ENCODE measurements at regions not wholly inside any gene's neighbourhood (a gene's known extent, or its start where the extent isn't known, plus 50 kb on each side); places are given as distances from the start of the nearest gene placed in this dataset.

DNA sequence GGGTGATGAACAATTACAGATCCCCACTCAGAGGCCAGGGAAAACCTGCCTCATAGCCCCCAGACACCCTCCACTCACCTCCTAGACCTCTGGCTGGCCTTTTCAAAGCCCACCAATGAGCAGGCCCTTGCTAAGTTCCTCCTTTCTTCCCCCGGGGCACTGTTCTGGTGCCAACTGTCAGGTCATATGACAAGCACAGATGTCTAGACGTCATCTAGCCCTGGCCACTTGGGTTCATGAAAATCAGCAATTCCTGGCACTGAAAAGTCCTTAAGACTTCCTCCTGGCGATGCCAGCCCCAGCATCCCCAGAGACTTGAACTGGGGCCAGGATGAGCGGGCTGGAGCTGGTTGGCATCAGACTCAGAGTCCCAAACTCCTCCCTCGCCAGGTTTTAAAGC, 115.6 kb upstream of the NALF2 start:
- H3K9ac ChIP-seq (ENCODE audit: control insufficient read depth, insufficient read depth, low read length): no peak overlapping the region
- H3K9me3 ChIP-seq (replicated peaks; ENCODE audit: control insufficient read depth, insufficient read depth, low read length): no peaks in the 10 kb centered on the region
- H3K4me2 ChIP-seq (ENCODE audit: control insufficient read depth, insufficient read depth): no peak overlapping the region
- ChIA-PET RAD21 (ENCODE audit: unreplicated experiment) (no interaction called here), CTCF (no interaction called here), POLR2A (no interaction called here), SMC1A (ENCODE audit: uncharacterized antibody, unreplicated experiment) (no interaction called here)
- no peaks in the 10 kb centered on the region for H3K4me1 ChIP-seq (ENCODE audit: control insufficient read depth, insufficient read depth, low read length)
- H2AFZ ChIP-seq (ENCODE audit: control insufficient read depth, low read depth, low read length): no peak overlapping the region
- WGBS (ENCODE audit: insufficient coverage, insufficient replicate concordance, low lambda C conversion rate, missing lambda C conversion rate): 0% methylated on average over 5 of the region's 5 CpGs
- no peaks in the 10 kb centered on the region for H3K36me3 ChIP-seq (ENCODE audit: control insufficient read depth in 2 of 2, insufficient read depth in 2 of 2, low read length in 1 of 2)
- ATAC-seq: no peak
- no peak overlapping the region for H3K27ac ChIP-seq (ENCODE audit: control insufficient read depth, insufficient read depth)
- H3K79me2 ChIP-seq (ENCODE audit: control insufficient read depth, insufficient read depth, low read length): no peaks in the 10 kb centered on the region
- no peak overlapping the region for H3K4me3 ChIP-seq
- DNase-seq (ENCODE audit: low read depth, low spot score): no peak
- TF ChIP-seq RAD51 (IDR thresholded peaks at IDR 0.05) (no peak), FOS (IDR thresholded peaks at IDR 0.05; ENCODE audit: borderline replicate concordance, extremely low read depth, insufficient read length) (no peak)
- intact Hi-C loops (cut with micrococcal nuclease; ENCODE audit: unreplicated experiment) (loop anchor here (5.0 to 10.0 kb wide), 3 partner anchors 234 to 656 kb away; partner anchors contain the start of gene EFNB1), in situ Hi-C loops (cut with MboI) (loop anchor here (10.0 kb wide), 2 partner anchors 564 to 884 kb away; partner anchors contain the start of gene EFNB1)
- no peaks in the 10 kb centered on the region for H4K20me1 ChIP-seq (ENCODE audit: control insufficient read depth, insufficient read depth)
- FAIRE-seq: no peak
- BruUV-seq (replicated peaks): no TSS peak
- no peaks in the 10 kb centered on the region for H3K27me3 ChIP-seq (replicated peaks in 1 of 2; ENCODE audit: control insufficient read depth in 2 of 2, insufficient read depth in 2 of 2, low read length in 1 of 2)

DNA sequence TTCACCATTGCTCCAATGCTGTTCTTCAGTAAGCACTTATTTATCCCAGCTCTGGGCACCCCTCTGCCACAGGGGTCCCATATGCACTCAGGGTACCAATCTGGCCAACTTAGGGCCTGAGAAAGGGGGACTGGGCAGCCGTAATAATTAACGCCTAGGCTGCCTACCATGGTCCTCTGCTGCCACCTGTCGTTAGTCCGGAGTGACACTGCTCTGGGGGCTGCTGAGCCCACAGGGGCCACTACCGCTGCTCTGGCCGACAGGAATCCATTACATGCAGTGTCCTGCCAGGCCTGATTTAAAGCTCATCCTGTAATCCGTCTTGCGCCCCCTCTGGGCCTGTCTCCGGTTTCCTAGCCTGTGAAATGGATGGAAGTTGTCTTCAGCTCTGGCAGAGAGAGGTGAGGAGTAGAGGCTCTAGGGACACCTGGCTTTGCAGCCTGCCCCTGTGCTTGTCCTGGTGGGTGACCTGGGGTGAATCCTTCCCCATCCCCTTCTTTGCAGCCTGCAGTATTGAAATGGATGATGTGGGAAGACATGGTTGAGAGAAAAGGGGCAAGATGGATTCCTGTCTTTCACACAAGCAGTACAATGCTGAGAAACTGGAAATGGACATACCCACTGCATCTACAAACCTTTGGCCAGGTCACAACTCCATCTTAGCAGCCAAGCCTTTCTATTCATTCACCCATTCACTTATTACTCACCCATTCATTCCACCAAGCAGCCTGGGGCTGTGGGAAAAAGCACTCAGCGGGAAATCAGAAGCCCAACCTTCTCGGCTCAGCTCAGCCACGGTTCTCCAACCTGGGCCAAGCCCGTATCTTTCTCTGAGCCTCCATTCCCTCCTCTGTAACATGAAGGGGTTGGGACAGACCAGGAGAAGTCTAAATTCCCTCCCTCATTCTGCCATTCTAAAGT, 116.3 kb upstream of the NALF2 start:
- Histone ChIP-seq H3K79me2 (ENCODE audit: control insufficient read depth, insufficient read depth, low read length) (no peaks in the 10 kb centered on the region), H2AFZ (ENCODE audit: control insufficient read depth, low read depth, low read length) (no peak overlapping the region), H3K27me3 (replicated peaks in 1 of 2; ENCODE audit: control insufficient read depth in 2 of 2, insufficient read depth in 2 of 2, low read length in 1 of 2) (no peaks in the 10 kb centered on the region), H3K4me1 (ENCODE audit: control insufficient read depth, insufficient read depth, low read length) (no peaks in the 10 kb centered on the region), H4K20me1 (ENCODE audit: control insufficient read depth, insufficient read depth) (no peaks in the 10 kb centered on the region), H3K4me2 (ENCODE audit: control insufficient read depth, insufficient read depth) (no peak overlapping the region), H3K9ac (ENCODE audit: control insufficient read depth, insufficient read depth, low read length) (no peak overlapping the region), H3K27ac (ENCODE audit: control insufficient read depth, insufficient read depth) (no peak overlapping the region), H3K9me3 (replicated peaks; ENCODE audit: control insufficient read depth, insufficient read depth, low read length) (no peaks in the 10 kb centered on the region), H3K36me3 (ENCODE audit: control insufficient read depth in 2 of 2, insufficient read depth in 2 of 2, low read length in 1 of 2) (no peaks in the 10 kb centered on the region), H3K4me3 (no peak overlapping the region)
- POLR2A ChIA-PET: no interaction called here
- WGBS (ENCODE audit: insufficient coverage, insufficient replicate concordance, low lambda C conversion rate, missing lambda C conversion rate): 21% methylated on average over 13 of the region's 13 CpGs
- FAIRE-seq (peak; percentile 13), ATAC-seq (peak; percentile 93), DNase-seq (ENCODE audit: low read depth, low spot score) (no peak)
- SMC1A ChIA-PET (ENCODE audit: uncharacterized antibody, unreplicated experiment): interaction anchor here (0.7 to 1.4 kb wide), 3 partner anchors 13 to 560 kb away, joined by 3 to 4 read pairs (median 3); no protein-coding TSS in a partner anchor
- RAD21 ChIA-PET (ENCODE audit: unreplicated experiment): interaction anchor here (0.8 to 1.4 kb wide), 3 partner anchors 99 to 654 kb away, joined by 3 to 17 read pairs (median 4); partner anchors contain the start of gene EFNB1
- CTCF ChIA-PET: interaction anchor here (0.7 to 2.5 kb wide), 12 partner anchors 10 to 654 kb away, joined by 3 to 26 read pairs (median 4); partner anchors contain the start of gene EFNB1
- no TSS peak for BruUV-seq (replicated peaks)
- intact Hi-C loops (cut with micrococcal nuclease; ENCODE audit: unreplicated experiment): loop anchor here (1.0 to 10.0 kb wide), 5 partner anchors 165 to 656 kb away; partner anchors contain the start of gene EFNB1
- in situ Hi-C loops (cut with MboI): loop anchor here (10.0 kb wide), 2 partner anchors 563 to 883 kb away; partner anchors contain the start of gene EFNB1
- TF ChIP-seq SMC3 (IDR thresholded peaks at IDR 0.05; ENCODE audit: borderline replicate concordance, low read length) (peak; percentile 64), YY1 (IDR thresholded peaks at IDR 0.05; ENCODE audit: low read depth, low read length) (no peak), SRF (IDR thresholded peaks at IDR 0.05; ENCODE audit: low read depth in 2 of 2, low read length in 2 of 2) (no peak), YBX1 (IDR thresholded peaks at IDR 0.05) (no peak), RUNX3 (IDR thresholded peaks at IDR 0.05; ENCODE audit: low read length) (no peak), SUZ12 (IDR thresholded peaks at IDR 0.05; ENCODE audit: unreplicated experiment) (no peak), NFYA (IDR thresholded peaks at IDR 0.05; ENCODE audit: borderline replicate concordance, low read depth, low read length) (no peak), ESRRA (IDR thresholded peaks at IDR 0.05; ENCODE audit: low read length) (no peak), CBFB (IDR thresholded peaks at IDR 0.05; ENCODE audit: low read depth) (no peak), RAD21 (IDR thresholded peaks at IDR 0.05; ENCODE audit: insufficient read depth, low read depth, low read length) (peak; percentile 72)
- TF ChIP-seq, protein P1, sequence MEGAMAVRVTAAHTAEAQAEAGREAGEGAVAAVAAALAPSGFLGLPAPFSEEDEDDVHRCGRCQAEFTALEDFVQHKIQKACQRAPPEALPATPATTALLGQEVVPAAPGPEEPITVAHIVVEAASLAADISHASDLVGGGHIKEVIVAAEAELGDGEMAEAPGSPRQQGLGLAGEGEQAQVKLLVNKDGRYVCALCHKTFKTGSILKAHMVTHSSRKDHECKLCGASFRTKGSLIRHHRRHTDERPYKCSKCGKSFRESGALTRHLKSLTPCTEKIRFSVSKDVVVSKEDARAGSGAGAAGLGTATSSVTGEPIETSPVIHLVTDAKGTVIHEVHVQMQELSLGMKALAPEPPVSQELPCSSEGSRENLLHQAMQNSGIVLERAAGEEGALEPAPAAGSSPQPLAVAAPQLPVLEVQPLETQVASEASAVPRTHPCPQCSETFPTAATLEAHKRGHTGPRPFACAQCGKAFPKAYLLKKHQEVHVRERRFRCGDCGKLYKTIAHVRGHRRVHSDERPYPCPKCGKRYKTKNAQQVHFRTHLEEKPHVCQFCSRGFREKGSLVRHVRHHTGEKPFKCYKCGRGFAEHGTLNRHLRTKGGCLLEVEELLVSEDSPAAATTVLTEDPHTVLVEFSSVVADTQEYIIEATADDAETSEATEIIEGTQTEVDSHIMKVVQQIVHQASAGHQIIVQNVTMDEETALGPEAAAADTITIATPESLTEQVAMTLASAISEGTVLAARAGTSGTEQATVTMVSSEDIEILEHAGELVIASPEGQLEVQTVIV (IDR thresholded peaks at IDR 0.05; ENCODE audit: borderline replicate concordance, partially characterized antibody): no peak
- TF ChIP-seq, protein P2, sequence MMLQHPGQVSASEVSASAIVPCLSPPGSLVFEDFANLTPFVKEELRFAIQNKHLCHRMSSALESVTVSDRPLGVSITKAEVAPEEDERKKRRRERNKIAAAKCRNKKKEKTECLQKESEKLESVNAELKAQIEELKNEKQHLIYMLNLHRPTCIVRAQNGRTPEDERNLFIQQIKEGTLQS (IDR thresholded peaks at IDR 0.05; ENCODE audit: borderline replicate concordance, extremely low read depth, low read depth, low read length): no peak
